Testis (tissue), 2 donors: ENCODE measurements at regions not wholly inside any gene's neighbourhood (a gene's known extent, or its start where the extent isn't known, plus 50 kb on each side); places are given as distances from the start of the nearest gene placed in this dataset.

Experiments used
- CTCF ChIP-seq, 3 experiments: fragments of 450-650 bp in 2 of 3; fragments of 200-600 bp in 1 of 3; sonication (generic) in 1 of 3; IDR thresholded peaks; one replicate each; pipeline ENCODE4 v1.5.1; 2016 to 2019; ENCODE audit warnings: antibody characterized with exemption in 3 of 3, mild to moderate bottlenecking in 2 of 3, moderate library complexity in 1 of 3
- POLR2A ChIP-seq: fragments of 450-650 bp; IDR thresholded peaks from one replicate; pipeline ENCODE4 v1.6.1; 2017; ENCODE audit warnings: antibody characterized with exemption, mild to moderate bottlenecking, moderate library complexity

- TF ChIP-seq CTCF (IDR thresholded peaks at IDR 0.05) (no peak), POLR2A (no peak)
Measured at GRCh38 chr2:142536966-142537365, 340.5 kb upstream of the KYNU start.
